SU-DHL-6 (cell line): ENCODE measurements at regions not wholly inside any gene's neighbourhood (a gene's known extent, or its start where the extent isn't known, plus 50 kb on each side); places are given as distances from the start of the nearest gene placed in this dataset.

Source experiments
- CTCF ChIP-seq: fragments of 200-600 bp; sonication (generic); IDR thresholded peaks from one replicate; pipeline ENCODE4 v1.5.1; 2017; ENCODE audit warnings: antibody characterized with exemption, mild to moderate bottlenecking, low read length, moderate library complexity; ENCODE audit not compliant: insufficient read depth, poor library complexity, severe bottlenecking
- EZH2phosphoT487 ChIP-seq: fragments of 200-600 bp; sonication (generic), shearing (Covaris generic); conservative IDR thresholded peaks from 2 replicates; pipeline ENCODE4 v1.6.1; 2018; ENCODE audit warnings: mild to moderate bottlenecking, antibody characterized with exemption, low read length, moderate library complexity, mixed read lengths

GRCh38 chr5:105931881-105932421 is 1738.8 kb downstream of the EFNA5 start:
- TF ChIP-seq CTCF (no peak), EZH2phosphoT487 (no peak)
